GM21390 (cell line): ENCODE measurements at regions not wholly inside any gene's neighbourhood (a gene's known extent, or its start where the extent isn't known, plus 50 kb on each side); places are given as distances from the start of the nearest gene placed in this dataset.
"Not testable (repeated sequence)": the region's sequence is repeated elsewhere in the genome, so short reads cannot be mapped to it uniquely, and the experiment has no call there.

ENCODE experiments used
- ATAC-seq: cut with Tn5 transposase; IDR thresholded peaks from one replicate; pipeline ENCODE4 v1.9.1; 2021; ENCODE audit not compliant: unreplicated experiment

GRCh38 chr16:47866423-47866822, 289.4 kb downstream of the ABCC12 start:
- ATAC-seq = no peak

DNA sequence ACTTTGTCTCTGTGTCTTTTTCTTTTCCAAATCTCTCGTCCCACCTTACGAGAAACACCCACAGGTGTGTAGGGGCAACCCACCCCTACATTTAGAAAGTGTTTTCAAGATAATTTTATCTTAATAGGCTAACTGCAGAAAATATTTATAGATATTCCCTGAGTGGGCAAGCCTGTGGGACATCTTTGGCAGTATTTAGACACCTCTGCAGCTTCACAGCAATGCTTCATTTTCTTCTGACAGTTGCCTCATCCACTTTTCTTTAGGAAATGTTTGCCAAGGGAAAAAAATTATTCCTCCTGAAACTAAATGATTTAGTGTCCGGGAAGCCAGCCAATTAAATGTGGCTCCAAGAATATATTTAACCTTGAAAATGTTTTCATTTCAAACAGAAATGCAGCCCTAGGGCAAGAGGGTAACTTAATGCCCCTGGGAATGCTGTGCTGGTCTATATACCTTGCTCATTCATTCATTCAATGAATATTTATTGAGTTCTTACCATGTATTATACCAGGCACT, 290.4 kb downstream of the ABCC12 start:
- ATAC-seq = no peak

DNA sequence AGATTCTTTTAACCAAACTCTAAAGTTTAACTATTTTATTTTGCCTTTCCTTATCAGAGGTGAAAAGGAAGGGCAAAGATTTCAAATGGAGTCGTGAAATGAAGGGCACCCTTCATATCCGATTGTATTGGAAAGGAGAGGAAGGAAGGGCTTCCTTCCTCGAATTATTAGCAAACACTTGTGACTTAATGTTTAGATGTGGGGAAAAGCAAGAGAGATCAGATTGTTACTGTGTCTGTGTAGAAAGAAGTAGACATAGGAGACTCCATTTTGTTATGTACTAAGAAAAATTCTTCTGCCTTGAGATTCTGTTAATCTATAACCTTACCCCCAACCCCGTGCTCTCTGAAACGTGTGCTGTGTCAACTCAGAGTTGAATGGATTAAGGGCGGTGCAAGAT, 291.5 kb downstream of the ABCC12 start:
- ATAC-seq = not testable (repeated sequence)

DNA sequence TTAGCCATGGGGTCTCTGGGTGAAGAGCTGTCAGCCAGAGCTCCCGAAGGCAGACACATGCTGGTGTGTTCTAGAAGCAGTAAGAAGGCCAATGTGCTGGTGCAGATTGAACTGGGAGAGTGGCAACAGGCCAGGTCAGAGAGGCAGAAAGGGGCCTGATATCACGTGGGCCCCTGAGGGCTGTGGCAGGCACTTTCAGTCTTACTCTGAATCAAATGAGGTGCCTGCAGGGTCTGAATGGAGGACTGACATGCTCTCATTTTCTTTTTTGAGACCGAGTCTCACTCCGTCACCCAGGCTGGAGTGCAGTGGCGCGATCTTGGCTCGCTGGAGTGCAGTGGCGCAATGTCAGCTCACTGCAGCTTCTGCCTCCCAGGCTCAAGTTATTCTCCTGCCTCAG, 293.8 kb downstream of the ABCC12 start:
- no peak for ATAC-seq

- no peak for ATAC-seq
Measured at GRCh38 chr16:47858333-47858982, 297.3 kb downstream of the ABCC12 start.

- ATAC-seq = no peak
Measured at GRCh38 chr16:47855431-47855830, 300.4 kb downstream of the ABCC12 start.

DNA sequence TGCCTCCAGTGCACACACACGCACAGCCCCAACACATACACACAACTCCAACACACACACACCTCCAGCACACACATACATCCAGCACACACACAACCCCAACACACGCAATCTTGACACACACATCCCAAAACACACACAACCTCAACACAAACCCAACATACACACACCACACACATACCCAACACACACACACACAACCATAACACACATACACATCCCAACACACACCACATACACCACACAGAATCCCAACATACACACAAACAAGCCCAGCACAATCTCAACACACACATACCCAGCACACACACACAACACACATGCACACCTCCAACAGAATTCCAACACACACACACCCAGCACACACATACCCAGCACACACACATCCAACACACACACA, 301.1 kb downstream of the ABCC12 start:
- no peak for ATAC-seq

- ATAC-seq = no peak
Measured at GRCh38 chr16:47852991-47853390, 302.8 kb downstream of the ABCC12 start.

DNA sequence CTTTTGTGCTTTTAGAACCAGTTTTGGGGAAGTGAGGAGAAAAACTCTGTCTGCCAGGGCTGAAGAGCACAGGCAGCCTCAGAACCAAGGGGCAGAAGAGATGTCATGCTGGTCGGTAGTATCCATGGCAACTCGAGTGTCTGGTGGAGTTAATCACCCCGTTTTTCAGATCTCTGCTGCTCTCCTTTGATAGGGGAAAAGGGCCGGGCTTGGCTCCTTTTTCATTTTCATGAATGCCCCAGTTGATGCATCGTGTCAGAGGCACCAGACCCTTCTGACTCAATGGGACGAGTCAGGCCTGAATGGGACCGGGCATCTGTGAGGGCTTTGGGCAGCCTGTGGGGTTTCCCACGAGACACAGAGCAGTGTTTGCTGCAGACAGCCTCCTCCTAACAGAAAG, 304.6 kb downstream of the ABCC12 start:
- no peak for ATAC-seq

DNA sequence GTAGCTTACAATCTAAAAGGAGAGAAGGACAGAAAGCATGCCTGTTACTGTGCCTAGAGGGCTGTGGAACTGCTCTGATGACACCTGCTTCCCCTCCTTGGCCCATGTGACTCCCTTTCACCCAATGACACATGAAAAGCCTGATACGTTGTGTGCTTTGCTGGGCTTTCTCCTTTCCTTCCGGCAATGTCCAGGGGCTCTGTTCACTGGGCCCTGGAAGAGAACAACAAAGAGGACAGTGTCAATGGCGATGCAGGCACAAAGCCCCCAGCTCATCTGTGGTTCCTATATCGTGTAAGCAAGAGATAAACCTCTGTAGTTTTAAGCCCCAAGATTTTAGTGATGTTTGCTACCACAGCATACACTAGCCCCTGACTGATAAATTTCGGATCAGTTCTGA, 306.1 kb downstream of the ABCC12 start:
- ATAC-seq = no peak

- ATAC-seq = no peak
Measured at GRCh38 chr16:47848421-47849109, 307.2 kb downstream of the ABCC12 start.

- no peak for ATAC-seq
Measured at GRCh38 chr16:47847220-47847970, 308.4 kb downstream of the ABCC12 start.

- no peak for ATAC-seq
Measured at GRCh38 chr16:47834485-47835024, 321.2 kb downstream of the ABCC12 start.

GRCh38 chr16:47833771-47834170, 322.0 kb downstream of the ABCC12 start:
- ATAC-seq = no peak

- no peak for ATAC-seq
Measured at GRCh38 chr16:47829850-47830600, 325.8 kb downstream of the ABCC12 start.

- no peak for ATAC-seq
Measured at GRCh38 chr16:47826070-47826469, 329.7 kb downstream of the ABCC12 start.

- ATAC-seq = no peak
Measured at GRCh38 chr16:47817048-47817447, 338.7 kb downstream of the ABCC12 start.

DNA sequence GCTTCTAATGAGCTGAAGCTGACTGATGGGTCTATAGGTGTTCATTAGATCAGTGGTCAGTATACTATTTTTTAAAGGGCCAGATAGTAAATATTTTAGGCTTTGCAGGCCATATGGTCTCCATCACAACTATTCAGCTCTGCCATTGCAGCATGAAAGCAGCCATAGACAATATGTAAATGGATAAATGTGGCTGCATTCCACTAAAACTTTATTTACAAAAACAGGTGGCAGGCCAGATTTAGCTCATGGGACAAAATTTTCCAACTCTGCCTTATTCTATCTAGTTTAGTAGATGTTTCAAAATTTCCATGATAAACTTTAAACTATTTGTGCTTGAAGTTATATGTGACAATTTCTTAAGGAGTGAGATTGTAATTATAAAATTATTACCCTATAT, 339.3 kb downstream of the ABCC12 start:
- ATAC-seq = no peak

DNA sequence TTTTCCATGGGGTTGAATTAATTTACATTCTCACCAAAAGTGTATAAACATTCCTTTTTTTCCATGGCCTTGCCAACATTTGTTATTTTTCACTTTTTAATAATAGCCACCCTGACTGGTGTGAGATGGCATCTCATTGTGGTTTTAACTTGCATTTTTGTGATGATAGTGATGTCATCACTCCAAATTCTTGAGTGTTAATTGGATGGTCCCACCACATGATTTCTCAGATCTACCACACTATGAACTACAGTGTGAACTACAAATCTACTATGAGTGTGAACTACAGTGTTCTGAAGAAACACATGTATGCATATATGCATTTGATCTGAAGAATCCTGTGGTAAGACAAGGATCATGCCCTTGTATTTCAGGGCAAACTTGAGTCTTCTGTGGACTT, 340.1 kb downstream of the ABCC12 start:
- ATAC-seq = no peak

DNA sequence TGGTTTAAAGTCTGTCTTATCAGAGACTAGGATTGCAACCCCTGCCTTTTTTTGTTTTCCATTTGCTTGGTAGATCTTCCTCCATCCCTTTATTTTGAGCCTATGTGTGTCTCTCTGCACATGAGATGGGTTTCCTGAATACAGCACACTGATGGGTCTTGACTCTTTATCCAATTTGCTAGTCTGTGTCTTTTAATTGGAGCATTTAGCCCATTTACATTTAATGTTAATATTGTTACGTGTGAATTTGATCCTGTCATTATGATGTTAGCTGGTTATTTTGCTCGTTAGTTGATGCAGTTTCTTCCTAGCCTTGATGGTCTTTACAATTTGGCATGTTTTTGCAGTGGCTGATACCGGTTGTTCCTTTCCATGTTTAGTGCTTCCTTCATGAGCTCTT, 344.0 kb downstream of the ABCC12 start:
- not testable (repeated sequence) for ATAC-seq

GRCh38 chr16:47806309-47806847, 345.2 kb downstream of the PHKB start:
- no peak for ATAC-seq
